K562 (cell line): ENCODE measurements at regions not wholly inside any gene's neighbourhood (a gene's known extent, or its start where the extent isn't known, plus 50 kb on each side); places are given as distances from the start of the nearest gene placed in this dataset.

Experiments
- ATAC-seq: fragments of 200-7000 bp; cut with Tn5 transposase; 3 replicates; pipeline ENCODE4 v1.9.1; 2020; ENCODE audit warnings: moderate library complexity
- BruUV-seq: library from RNA; stranded (reverse); fragments of 400-500 nt; replicated peaks from 2 replicates; lab custom pipeline; 2021; lab: Mats Ljungman, UMichigan
- CTCF ChIA-PET: fragments of 300-600 bp; formaldehyde crosslinking; extraction: SDS; loops from one replicate; lab custom pipeline; 2021; ENCODE audit warnings: low intra/inter-chr PET ratio; lab: Yijun Ruan, JAX
- POLR2A ChIA-PET: fragments of 300-600, 350-650 bp; sonication (Branson Sonifier 250); formaldehyde crosslinking; extraction: SDS; loops from one replicate; lab custom pipeline; 2021; ENCODE audit warnings: antibody characterized with exemption, inconsistent platforms; lab: Yijun Ruan, JAX
- DNase-seq, 4 experiments: peaks; one replicate each; pipeline versions ENCODE4 v3.0.0 to v3.0.0-alpha.2; 2011 to 2018; ENCODE audit warnings: low spot score in 3 of 4, mixed read lengths in 3 of 4; ENCODE audit errors: extremely low read depth in 1 of 4
- FAIRE-seq: peaks from 2 replicates; lab custom pipeline; 2011; peaks lifted over from hg19 to GRCh38; lab: Jason Lieb, UNC
- H2AFZ ChIP-seq: 2 replicates; pipeline ENCODE4 v1.6.0; 2011; ENCODE audit warnings: low read depth, low read length, control low read depth, inconsistent platforms
- H3K27ac ChIP-seq: fragments of 200-600 bp; 3 replicates; pipeline ENCODE4 v1.8.0; 2011; ENCODE audit warnings: low read depth, mild to moderate bottlenecking, control low read depth, inconsistent platforms, low read length, moderate library complexity, mixed read lengths; ENCODE audit errors: extremely low read depth
- H3K27me3 ChIP-seq, 2 experiments: fragments of 300-600 bp in 1 of 2; 2 replicates in 1 of 2; 3 replicates in 1 of 2; pipeline versions ENCODE4 v1.6.0 to v1.8.0; 2011; ENCODE audit warnings: inconsistent platforms in 2 of 2, low read length in 2 of 2, mild to moderate bottlenecking in 1 of 2, mixed read lengths in 1 of 2, moderate library complexity in 1 of 2; ENCODE audit not compliant: control insufficient read depth in 2 of 2, insufficient read depth in 2 of 2
- H3K36me3 ChIP-seq: fragments of 300-600 bp; 3 replicates; pipeline ENCODE4 v1.8.0; 2011; ENCODE audit warnings: mild to moderate bottlenecking, low read length, inconsistent platforms; ENCODE audit not compliant: control insufficient read depth, insufficient read depth
- H3K4me1 ChIP-seq, 2 experiments: fragments of 200-600 bp in 1 of 2; replicated peaks in 1 of 2; 2 replicates in 1 of 2; 3 replicates in 1 of 2; pipeline versions ENCODE4 v1.5.1 to v1.8.0; 2011; ENCODE audit warnings: inconsistent platforms in 2 of 2, low read length in 2 of 2, mild to moderate bottlenecking in 1 of 2, mixed read lengths in 1 of 2, moderate library complexity in 1 of 2; ENCODE audit not compliant: control insufficient read depth in 2 of 2, insufficient read depth in 2 of 2
- H3K4me2 ChIP-seq: 2 replicates; pipeline ENCODE4 v1.6.1; 2011; ENCODE audit warnings: low read length, control low read depth, inconsistent platforms, mixed read lengths; ENCODE audit not compliant: insufficient read depth
- H3K4me3 ChIP-seq: fragments of 200-600 bp; sonication (generic), shearing (Covaris generic); 2 replicates; pipeline ENCODE4 v1.5.1; 2016; ENCODE audit warnings: control low read depth, inconsistent platforms
- H3K79me2 ChIP-seq: fragments of 200-600 bp; 3 replicates; pipeline ENCODE4 v1.8.0; 2011; ENCODE audit warnings: low read length, inconsistent platforms; ENCODE audit not compliant: control insufficient read depth, insufficient read depth
- H3K9ac ChIP-seq, 2 experiments: 2 replicates each; pipeline versions ENCODE4 v1.6.0 to v1.6.1; 2011; ENCODE audit warnings: low read depth in 2 of 2, low read length in 2 of 2, control low read depth in 1 of 2, inconsistent platforms in 1 of 2, mild to moderate bottlenecking in 1 of 2, mixed read lengths in 1 of 2; ENCODE audit not compliant: insufficient read depth in 1 of 2
- H3K9me1 ChIP-seq: one replicate; pipeline ENCODE4 v1.6.0; 2011; ENCODE audit warnings: inconsistent platforms, mild to moderate bottlenecking, low read length, moderate library complexity; ENCODE audit not compliant: control insufficient read depth, insufficient read depth
- H3K9me3 ChIP-seq: replicated peaks from 2 replicates; pipeline ENCODE4 v1.5.1; 2011; ENCODE audit warnings: low read depth, low read length, inconsistent platforms; ENCODE audit not compliant: control insufficient read depth, insufficient read depth
- H4K20me1 ChIP-seq: replicated peaks from 2 replicates; pipeline ENCODE4 v1.6.1; 2011; ENCODE audit warnings: low read length, inconsistent platforms, mixed read lengths; ENCODE audit not compliant: control insufficient read depth, insufficient read depth
- BMI1 ChIP-seq: fragments of 150-350 bp; IDR thresholded peaks from 2 replicates; pipeline ENCODE4 v1.6.1; 2014; ENCODE audit warnings: low read length
- DDX20 ChIP-seq: fragments of 450-650 bp; IDR thresholded peaks from 2 replicates; pipeline ENCODE4 v1.6.1; 2016; ENCODE audit warnings: missing genetic modification characterization, low read depth, mild to moderate bottlenecking, missing compliant biosample characterization, moderate library complexity
- ELF2 ChIP-seq: fragments of 250-450 bp; sonication (Bioruptor Pico); IDR thresholded peaks from 2 replicates; pipeline ENCODE4 v1.5.0; 2021; ENCODE audit warnings: mild to moderate bottlenecking
- ESRRB ChIP-seq: fragments of 250-450 bp; sonication (Bioruptor Pico); IDR thresholded peaks from 2 replicates; pipeline ENCODE4 v1.5.0; 2020; ENCODE audit warnings: mild to moderate bottlenecking, moderate library complexity, borderline replicate concordance
- ETV1 ChIP-seq: fragments of 450-650 bp; conservative IDR thresholded peaks from 2 replicates; pipeline ENCODE4 v1.6.1; 2016; ENCODE audit warnings: missing genetic modification characterization, control low read depth, low read depth, missing compliant biosample characterization
- GABPB2 ChIP-seq: fragments of 250-450 bp; sonication (Bioruptor Pico); conservative IDR thresholded peaks from 2 replicates; pipeline ENCODE4 v1.5.1; 2021; ENCODE audit warnings: mild to moderate bottlenecking
- HMG20A ChIP-seq: fragments of 450-650 bp; formaldehyde crosslinking; conservative IDR thresholded peaks from 2 replicates; pipeline ENCODE4 v1.4.0; 2020; ENCODE audit warnings: mild to moderate bottlenecking, mixed read lengths
- JUNB ChIP-seq: fragments of 450-650 bp; formaldehyde crosslinking; conservative IDR thresholded peaks from 2 replicates; pipeline ENCODE4 v1.4.0; 2020; ENCODE audit warnings: mild to moderate bottlenecking
- POLR2A ChIP-seq: fragments of 450-650 bp; conservative IDR thresholded peaks from 2 replicates; pipeline ENCODE4 v1.6.1; 2016
- RFX5 ChIP-seq: IDR thresholded peaks from 2 replicates; pipeline ENCODE4 v1.6.1; 2011; ENCODE audit warnings: low read depth, mild to moderate bottlenecking, improper control_type of control experiment, low read length
- STAT5B ChIP-seq: fragments of 250-450 bp; sonication (Bioruptor Pico); IDR thresholded peaks from 2 replicates; pipeline ENCODE4 v1.8.0; 2021; ENCODE audit warnings: mild to moderate bottlenecking, inconsistent platforms
- TRIM24 ChIP-seq, 2 experiments: fragments of 450-650 bp; IDR thresholded peaks; 2 replicates each; pipeline ENCODE4 v1.6.1; 2016
- ZFP30 ChIP-seq: fragments of 250-450 bp; sonication (Bioruptor Pico); IDR thresholded peaks from 2 replicates; pipeline ENCODE4 v1.8.0; 2022; ENCODE audit warnings: moderate library complexity, mild to moderate bottlenecking, inconsistent platforms, borderline replicate concordance
- WGBS: fragments of 100-300 bp; shearing (Covaris generic); methylation state at CpG from one replicate; pipeline ENCODE4 v1.1.6; 2016; ENCODE audit warnings: low coverage, mixed read lengths; ENCODE audit not compliant: insufficient coverage; ENCODE audit errors: missing lambda C conversion rate; 5-methylcytosine and 5-hydroxymethylcytosine counted together
- in situ Hi-C: fragments of 300-500 bp; cut with MboI; formaldehyde crosslinking; loops from 4 replicates; pipeline ENCODE4 v1.15.0; 2018; ENCODE audit warnings: inconsistent platforms, mixed read lengths
- intact Hi-C: fragments of 100-400 bp; cut with micrococcal nuclease; formaldehyde crosslinking; loops from 2 replicates; pipeline ENCODE4 v1.14.2; 2022
- TF ChIP-seq, protein P1 (sequence below), 3 experiments: fragments of 200-800 bp in 1 of 3; sonication (Bioruptor generic) in 1 of 3; sonication (generic) in 1 of 3; formaldehyde crosslinking in 1 of 3; IDR thresholded peaks; 2 replicates each; pipeline versions ENCODE4 v1.6.1 to v1.8.0; 2016 to 2022; ENCODE audit warnings: mild to moderate bottlenecking in 2 of 3, missing compliant biosample characterization in 2 of 3, missing genetic modification characterization in 2 of 3, missing genetic modification reagents in 1 of 3
- TF ChIP-seq, protein P2 (sequence below): fragments of 450-650 bp; IDR thresholded peaks from 2 replicates; pipeline ENCODE4 v1.6.1; 2016; ENCODE audit warnings: borderline replicate concordance
- TF ChIP-seq, protein P3 (sequence below), 2 experiments: fragments of 250-450 bp in 1 of 2; fragments of 450-650 bp in 1 of 2; sonication (Bioruptor Pico) in 1 of 2; IDR thresholded peaks; 2 replicates each; pipeline versions ENCODE4 v1.6.1 to v1.8.0; 2016 to 2021; ENCODE audit warnings: mild to moderate bottlenecking in 2 of 2, moderate library complexity in 2 of 2, missing compliant biosample characterization in 1 of 2, missing genetic modification characterization in 1 of 2

DNA sequence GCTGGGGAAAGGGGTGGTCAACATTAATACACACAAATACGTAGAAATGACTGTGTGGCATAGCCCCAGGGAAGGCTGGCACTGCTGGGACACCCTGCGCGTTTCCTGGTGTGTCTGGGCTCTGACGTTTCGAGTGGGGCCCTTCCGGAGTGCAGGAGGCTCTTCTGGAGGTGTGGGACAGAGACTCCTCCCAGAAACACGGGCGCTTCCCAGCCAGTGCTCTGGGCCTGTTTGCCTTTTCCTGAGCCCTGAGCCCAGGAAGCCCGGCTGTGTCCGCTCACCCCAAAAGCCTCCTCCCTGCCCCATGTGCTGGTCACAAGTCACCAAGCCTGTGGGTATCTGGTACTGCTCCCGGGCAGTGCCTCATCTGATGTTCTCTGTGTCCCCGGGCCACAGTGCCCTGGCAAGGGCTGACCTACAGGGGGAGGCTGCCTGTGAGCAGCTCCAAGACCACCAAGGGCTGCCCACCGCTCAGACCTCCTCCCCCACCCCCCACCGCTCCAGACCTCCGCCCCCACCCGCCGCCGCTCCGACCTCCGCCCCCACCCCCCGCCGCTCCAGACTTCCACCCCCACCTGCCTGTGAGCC lies 1133.3 kb downstream of the BRD1 start (continued):
- TF ChIP-seq STAT5B (CRISPR knock-in tag): no peak
- TF ChIP-seq, protein P1, sequence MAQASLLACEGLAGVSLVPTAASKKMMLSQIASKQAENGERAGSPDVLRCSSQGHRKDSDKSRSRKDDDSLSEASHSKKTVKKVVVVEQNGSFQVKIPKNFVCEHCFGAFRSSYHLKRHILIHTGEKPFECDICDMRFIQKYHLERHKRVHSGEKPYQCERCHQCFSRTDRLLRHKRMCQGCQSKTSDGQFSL (CRISPR knock-in tag; IDR thresholded peaks at IDR 0.05): no peak
- TF ChIP-seq, protein P1 (tag; IDR thresholded peaks at IDR 0.05): no peak
- no peak for TF ChIP-seq ZFP30
- no peak for TF ChIP-seq ELF2 (CRISPR knock-in tag)

DNA sequence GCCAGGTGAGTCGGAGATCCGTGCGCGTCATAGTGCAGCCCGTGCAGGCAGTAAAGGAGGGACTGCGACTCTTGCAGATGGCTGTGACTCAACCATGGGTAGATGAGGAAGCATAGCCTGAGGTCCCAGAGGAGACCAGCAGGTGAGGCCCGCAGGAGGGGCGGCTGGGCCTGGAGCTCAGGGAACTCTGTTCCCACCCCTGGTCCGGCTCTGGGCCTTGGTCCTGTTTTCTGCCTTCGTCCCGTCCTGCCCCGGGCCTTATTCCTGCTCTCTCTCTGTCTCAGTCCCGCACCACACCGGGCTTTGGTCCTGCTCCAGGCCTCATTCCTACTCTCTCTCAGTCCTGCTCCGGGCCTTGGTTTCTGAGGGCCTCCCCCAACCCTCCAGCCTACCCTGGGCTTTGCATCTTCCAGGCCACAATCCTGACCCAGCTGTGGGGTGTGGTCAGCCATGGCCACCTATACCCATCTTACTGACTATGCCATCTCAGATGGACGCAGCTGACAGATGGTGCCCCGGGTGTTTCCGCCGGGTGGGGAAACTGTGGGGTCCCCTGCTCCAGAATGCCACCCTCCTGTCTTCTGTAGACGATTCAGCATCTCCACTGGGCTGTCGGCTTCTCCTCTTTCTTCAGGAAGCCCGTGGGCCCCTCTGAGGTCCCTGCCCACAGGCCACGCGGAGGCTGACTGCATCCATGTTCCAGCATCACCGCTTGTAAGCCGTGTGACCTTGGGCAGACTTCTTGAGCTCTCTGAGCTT lies 1134.1 kb downstream of the BRD1 start:
- in situ Hi-C loops: no loop called here
- no peaks in the 10 kb centered on the region for H3K9me1 ChIP-seq
- intact Hi-C loops: no loop called here
- DNase-seq (no peak), FAIRE-seq (no peak), ATAC-seq (no peak)
- H3K9me3 ChIP-seq: no peaks in the 10 kb centered on the region
- no peaks in the 10 kb centered on the region for H4K20me1 ChIP-seq
- H3K79me2 ChIP-seq: no peaks in the 10 kb centered on the region
- H2AFZ ChIP-seq: no peak overlapping the region
- no peak overlapping the region for H3K4me3 ChIP-seq
- POLR2A ChIA-PET: no interaction called here
- WGBS: 1% methylated on average over 13 of the region's 26 CpGs
- H3K9ac ChIP-seq: no peak overlapping the region
- H3K27me3 ChIP-seq: no peaks in the 10 kb centered on the region; a peak in 1 of 5 replicates
- no peaks in the 10 kb centered on the region for H3K4me1 ChIP-seq
- CTCF ChIA-PET: no interaction called here
- no peak overlapping the region for H3K27ac ChIP-seq
- no TSS peak for BruUV-seq
- no peaks in the 10 kb centered on the region for H3K36me3 ChIP-seq
- H3K4me2 ChIP-seq: no peak overlapping the region
- TF ChIP-seq TRIM24 (IDR thresholded peaks at IDR 0.05): no peak
- TF ChIP-seq BMI1: no peak
- no peak for TF ChIP-seq DDX20
- TF ChIP-seq ETV1 (tag): no peak
- no peak for TF ChIP-seq JUNB (CRISPR knock-in tag)
- no peak for TF ChIP-seq POLR2A
- TF ChIP-seq ESRRB: no peak
- no peak for TF ChIP-seq RFX5
- TF ChIP-seq, protein P2, sequence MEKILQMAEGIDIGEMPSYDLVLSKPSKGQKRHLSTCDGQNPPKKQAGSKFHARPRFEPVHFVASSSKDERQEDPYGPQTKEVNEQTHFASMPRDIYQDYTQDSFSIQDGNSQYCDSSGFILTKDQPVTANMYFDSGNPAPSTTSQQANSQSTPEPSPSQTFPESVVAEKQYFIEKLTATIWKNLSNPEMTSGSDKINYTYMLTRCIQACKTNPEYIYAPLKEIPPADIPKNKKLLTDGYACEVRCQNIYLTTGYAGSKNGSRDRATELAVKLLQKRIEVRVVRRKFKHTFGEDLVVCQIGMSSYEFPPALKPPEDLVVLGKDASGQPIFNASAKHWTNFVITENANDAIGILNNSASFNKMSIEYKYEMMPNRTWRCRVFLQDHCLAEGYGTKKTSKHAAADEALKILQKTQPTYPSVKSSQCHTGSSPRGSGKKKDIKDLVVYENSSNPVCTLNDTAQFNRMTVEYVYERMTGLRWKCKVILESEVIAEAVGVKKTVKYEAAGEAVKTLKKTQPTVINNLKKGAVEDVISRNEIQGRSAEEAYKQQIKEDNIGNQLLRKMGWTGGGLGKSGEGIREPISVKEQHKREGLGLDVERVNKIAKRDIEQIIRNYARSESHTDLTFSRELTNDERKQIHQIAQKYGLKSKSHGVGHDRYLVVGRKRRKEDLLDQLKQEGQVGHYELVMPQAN: no peak
- no peak for TF ChIP-seq GABPB2 (CRISPR knock-in tag)
- TF ChIP-seq, protein P3, sequence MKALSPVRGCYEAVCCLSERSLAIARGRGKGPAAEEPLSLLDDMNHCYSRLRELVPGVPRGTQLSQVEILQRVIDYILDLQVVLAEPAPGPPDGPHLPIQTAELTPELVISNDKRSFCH (CRISPR knock-in tag; IDR thresholded peaks at IDR 0.05): no peak
- TF ChIP-seq, protein P3 (tag; IDR thresholded peaks at IDR 0.05): no peak
- no peak for TF ChIP-seq HMG20A (CRISPR knock-in tag)
